HEK293T (cell line): ENCODE measurements at regions not wholly inside any gene's neighbourhood (a gene's known extent, or its start where the extent isn't known, plus 50 kb on each side); places are given as distances from the start of the nearest gene placed in this dataset.

ENCODE experiments used
- BHLHE40 ChIP-seq: fragments of 450-650 bp; IDR thresholded peaks from 2 replicates; pipeline ENCODE4 v1.6.1; 2016; ENCODE audit warnings: mild to moderate bottlenecking, moderate library complexity, borderline replicate concordance
- FOXA1 ChIP-seq: fragments of 450-650 bp; IDR thresholded peaks from 2 replicates; pipeline ENCODE4 v1.6.1; 2016; ENCODE audit warnings: mild to moderate bottlenecking
- FOXM1 ChIP-seq: fragments of 450-650 bp; IDR thresholded peaks from 2 replicates; pipeline ENCODE4 v1.6.1; 2017; ENCODE audit warnings: mild to moderate bottlenecking, borderline replicate concordance
- PKNOX1 ChIP-seq: fragments of 450-650 bp; IDR thresholded peaks from 2 replicates; pipeline ENCODE4 v1.6.1; 2016
- SP1 ChIP-seq: fragments of 450-650 bp; IDR thresholded peaks from 2 replicates; pipeline ENCODE4 v1.6.1; 2017
- SUZ12 ChIP-seq: fragments of 450-650 bp; IDR thresholded peaks from 2 replicates; pipeline ENCODE4 v1.6.1; 2016; ENCODE audit warnings: mild to moderate bottlenecking

- no peak for TF ChIP-seq BHLHE40
- no peak for TF ChIP-seq SUZ12
- TF ChIP-seq PKNOX1, result no peak
- no peak for TF ChIP-seq SP1
- TF ChIP-seq FOXA1, result no peak
- TF ChIP-seq FOXM1, result no peak
These were observed 56.1 kb downstream of the KCNRG start for GRCh38 chr13:50071379-50071778.
